Hippocampal formation (tissue), 2 donors: ENCODE measurements at regions not wholly inside any gene's neighbourhood (a gene's known extent, or its start where the extent isn't known, plus 50 kb on each side); places are given as distances from the start of the nearest gene placed in this dataset.

Experiments used
- DNase-seq, 2 donors: peaks; one replicate each; lab custom pipeline; 2025; lab: John Stamatoyannopoulos, UW

- DNase-seq: no peak
Measured at GRCh38 chr3:117454908-117455307, 745.3 kb downstream of the TUSC7 start.

DNA sequence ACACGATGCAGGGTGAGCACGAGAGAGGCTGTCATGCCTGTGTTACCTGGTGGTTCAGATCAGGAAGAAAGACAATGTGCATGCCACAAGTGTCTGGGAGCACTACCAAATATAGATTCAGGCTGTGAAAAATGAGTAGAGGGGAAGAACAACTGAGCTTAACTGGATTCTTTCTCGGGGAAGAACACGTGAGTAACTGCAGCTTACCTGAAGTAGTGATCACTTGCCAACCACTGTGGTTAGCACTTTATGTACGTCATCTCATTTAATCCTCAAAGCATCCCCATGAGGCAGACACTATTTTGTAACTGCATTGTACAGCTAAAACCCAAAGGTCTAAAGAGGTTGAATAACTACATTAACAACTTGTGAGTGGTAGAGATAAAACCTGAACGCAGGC is 746.2 kb downstream of the TUSC7 start:
- DNase-seq: no peak

GRCh38 chr3:117463276-117464115 is 753.9 kb downstream of the TUSC7 start:
- no peak for DNase-seq

DNA sequence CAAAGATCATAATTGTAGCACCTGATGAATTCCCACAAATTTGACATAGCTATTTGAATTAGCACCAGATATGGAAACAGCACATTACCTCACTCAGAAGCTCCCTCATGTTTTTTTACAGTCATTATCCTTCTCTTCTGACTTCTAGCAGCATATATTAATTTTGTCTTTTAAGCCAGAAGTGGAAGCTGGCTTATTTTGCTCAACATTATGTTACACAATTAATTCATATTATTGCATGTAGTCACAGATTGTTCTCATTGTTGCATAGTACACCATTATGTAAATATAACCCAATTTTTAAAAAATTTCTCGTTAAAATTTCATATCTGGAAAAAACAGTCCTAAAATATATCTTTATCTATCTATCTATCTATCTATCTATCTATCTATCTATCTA is 762.3 kb downstream of the TUSC7 start:
- no peak for DNase-seq

- DNase-seq: no peak
Measured at GRCh38 chr3:117473981-117474538, 764.5 kb downstream of the TUSC7 start.

DNA sequence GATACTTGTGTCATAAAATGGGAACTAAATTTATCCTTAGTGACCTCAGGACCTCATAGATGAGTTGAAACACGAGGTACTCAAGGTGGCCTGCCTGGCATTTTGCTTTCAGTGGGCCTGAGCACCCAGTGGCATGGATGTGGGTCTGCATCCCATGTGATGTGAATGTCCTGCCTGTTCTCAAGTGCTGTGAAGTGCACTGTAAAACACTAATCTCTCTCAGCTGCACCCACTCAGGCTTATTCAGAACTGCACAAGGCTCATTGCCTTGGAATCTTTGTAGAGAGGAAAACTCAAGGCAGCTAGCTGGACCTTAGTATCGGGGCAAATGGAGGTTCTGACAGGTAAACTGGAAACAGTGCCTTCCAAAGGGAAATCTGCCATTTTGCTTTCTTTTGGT is 767.0 kb downstream of the TUSC7 start:
- no peak for DNase-seq

DNA sequence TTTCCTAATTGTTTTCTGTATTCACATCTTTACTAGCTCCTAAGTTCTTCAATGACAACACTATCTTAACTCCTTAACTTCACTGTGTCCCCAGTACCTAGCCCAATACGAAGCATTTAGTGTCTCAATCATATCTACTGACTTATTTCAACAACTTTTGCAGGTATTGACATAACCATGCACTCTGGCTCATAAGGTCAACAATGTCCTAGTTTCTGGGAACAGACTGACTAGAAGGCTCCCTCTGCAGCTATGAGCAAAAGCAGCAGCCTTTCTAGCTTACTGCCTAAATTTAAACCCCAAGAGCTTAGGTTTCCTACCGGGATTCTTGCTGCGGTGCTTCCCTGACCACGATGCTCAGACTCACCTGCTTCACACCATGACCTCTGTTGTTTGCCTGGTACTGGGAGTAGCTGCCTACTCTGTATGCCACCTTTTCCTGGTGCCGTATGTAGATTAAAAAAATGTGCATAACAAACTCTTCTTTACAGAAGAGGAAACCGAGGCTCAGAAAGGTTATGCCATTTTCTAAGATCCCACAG is 767.7 kb downstream of the TUSC7 start:
- DNase-seq: no peak

- DNase-seq: no peak
Measured at GRCh38 chr3:117479095-117479494, 769.5 kb downstream of the TUSC7 start.

DNA sequence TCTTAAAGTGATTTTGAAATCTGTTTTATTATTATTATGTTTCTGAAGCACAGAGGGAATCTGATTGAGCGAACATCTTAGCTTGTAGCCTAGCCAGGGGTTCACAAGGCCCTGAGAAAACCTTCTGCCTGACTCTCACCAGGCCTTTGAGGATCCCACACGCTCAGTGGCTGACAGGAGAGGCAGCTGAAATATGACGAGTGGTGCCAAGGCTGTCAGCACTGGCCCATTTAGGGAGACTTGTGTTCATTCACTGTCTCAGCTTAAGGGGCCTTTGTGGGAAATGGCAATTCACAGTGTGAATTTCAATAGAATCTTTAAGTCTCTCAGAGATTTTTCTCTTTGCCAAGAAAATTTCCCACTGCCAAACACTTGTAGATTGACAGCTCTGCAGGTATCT is 770.9 kb downstream of the TUSC7 start:
- peak in 1 of 2 donors; percentile 24 for DNase-seq

- no peak for DNase-seq
Measured at GRCh38 chr3:117480972-117481371, 771.4 kb downstream of the TUSC7 start.

- DNase-seq: no peak
Measured at GRCh38 chr3:117483839-117484238, 774.3 kb downstream of the TUSC7 start.

GRCh38 chr3:117485841-117486240 is 776.3 kb downstream of the TUSC7 start:
- DNase-seq: no peak

DNA sequence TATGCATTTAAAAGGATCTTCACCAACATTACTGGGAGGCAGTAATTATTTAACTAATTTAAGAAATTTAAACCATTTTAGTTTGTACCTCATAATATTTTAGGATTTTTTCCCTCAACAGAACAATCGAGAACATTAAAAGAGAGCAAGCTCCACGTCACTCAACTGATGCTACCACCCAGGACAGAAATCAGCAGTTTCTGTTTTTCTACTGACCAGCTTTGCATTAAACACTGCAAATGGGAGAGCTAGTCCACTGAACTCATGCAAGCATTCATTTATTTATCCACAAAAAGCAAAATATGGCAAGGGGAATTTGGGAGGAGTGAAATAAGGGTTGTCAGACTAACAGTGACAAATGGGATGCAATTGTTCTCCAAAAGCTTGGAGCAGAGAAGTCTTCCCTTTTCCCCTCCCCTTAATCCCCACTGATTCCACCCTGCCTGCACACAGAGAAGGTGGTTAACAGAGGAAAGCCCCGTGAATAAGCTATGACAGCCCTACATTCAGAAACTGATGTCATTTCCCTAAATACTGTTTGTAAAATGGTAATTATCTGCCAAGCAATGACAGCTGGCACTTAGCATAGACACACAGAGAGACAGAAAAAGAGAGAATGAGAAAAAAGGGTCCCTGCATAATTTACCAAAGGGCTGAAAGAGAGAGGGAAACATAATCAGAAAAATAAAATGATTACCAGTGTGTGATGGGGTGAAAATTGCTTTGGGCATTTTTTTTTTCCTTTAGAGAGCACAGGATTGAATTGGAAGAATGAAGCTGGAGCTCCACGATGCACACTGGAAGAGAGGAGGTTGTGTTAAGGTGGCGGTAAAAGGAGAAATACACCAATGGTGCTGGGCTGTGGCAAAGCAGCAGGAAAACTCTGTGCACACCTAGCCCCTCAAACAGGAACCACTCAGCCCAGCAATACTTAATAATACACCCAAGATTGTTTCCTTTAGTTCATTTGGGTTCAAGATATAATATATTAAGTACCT is 777.4 kb downstream of the TUSC7 start:
- peak in 1 of 2 donors; percentile 15 for DNase-seq

- no peak for DNase-seq
Measured at GRCh38 chr3:117488983-117489382, 779.4 kb downstream of the TUSC7 start.

GRCh38 chr3:117489663-117490079 is 780.1 kb downstream of the TUSC7 start:
- no peak for DNase-seq

DNA sequence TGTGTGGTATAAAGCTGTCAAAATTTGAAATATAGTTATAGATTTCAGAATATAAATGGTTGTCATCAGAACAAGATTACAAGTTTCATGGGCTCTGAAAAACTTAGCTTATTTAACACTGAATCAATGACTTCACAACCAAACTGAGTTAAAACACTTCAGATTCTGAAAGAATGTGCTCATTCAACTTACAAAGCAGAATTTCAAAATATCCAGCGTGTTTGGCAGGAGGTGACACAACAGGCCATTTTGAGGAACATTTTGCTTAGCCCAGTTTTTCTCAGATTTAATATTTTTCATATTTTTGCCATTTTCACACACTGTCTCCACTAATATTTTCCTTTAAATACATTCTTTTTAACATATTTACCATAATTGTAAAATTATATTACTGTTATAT is 781.1 kb downstream of the TUSC7 start:
- DNase-seq: no peak

DNA sequence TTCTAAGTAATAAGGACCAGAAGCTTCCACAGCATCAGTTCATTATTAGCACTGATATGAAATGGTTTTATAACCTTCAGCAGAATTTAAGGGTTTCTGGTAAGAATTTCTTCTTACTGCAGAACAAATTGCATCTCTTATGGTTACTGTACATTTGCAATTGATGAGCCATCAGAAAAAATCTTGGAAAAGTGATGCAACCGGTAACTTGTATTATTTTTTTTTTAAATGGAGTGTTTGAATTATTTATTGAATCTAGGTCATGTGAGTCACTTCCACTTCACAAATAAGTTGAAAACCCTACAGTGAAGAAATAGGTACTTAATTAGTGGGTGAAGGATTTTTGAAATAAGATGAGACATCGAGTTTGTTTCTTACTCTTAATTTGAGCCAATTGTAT is 786.0 kb downstream of the TUSC7 start:
- DNase-seq: no peak

DNA sequence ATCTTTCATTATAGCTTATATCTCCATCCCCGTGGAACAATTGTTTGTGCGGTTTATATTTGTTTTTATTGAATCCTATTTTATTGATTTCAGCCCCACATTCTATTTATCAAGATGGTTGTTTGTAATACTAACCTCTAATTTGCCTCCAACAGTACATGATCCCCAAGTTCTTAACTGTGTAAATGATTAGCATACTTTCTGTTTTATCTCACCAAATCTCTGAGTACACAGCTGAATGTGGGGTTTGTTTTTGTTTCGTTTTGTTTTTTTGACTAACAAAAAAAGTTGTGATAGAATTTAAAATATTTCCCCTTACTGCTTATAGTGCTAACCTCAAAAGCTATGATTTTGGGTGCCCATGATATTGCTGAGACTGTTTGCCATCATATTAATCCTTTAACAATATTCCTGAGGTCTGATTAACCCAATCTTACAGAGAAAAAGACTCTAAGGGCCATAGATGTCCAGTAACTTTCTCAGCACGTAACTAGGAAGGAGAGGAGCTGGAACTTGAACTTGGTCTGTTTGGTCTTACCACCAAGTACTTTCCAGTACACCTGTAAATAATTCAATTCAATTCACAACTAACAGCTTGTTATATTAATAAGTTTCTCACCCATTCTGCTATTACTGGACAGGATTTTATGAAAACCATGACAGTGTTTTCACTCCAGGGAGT is 789.8 kb downstream of the TUSC7 start:
- no peak for DNase-seq

DNA sequence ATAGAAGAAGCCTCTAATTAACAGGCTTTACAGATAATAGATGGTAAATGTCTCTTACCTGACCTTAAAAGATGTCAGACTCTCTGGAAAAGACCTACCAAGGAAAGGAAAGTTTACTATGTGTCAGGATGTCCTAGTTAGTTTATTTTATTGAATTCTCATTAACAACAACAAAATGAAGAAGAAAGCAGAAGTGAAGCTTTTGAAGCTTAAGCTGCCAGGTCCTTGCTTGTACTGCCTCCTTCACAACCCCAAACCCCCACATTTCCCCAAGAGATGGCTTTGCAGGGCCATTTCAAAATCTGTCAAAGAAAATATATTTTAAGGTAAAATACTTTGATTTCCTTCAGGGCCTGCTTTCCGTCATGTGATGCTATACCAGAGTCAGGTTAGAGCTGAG is 798.4 kb downstream of the TUSC7 start:
- no peak for DNase-seq

DNA sequence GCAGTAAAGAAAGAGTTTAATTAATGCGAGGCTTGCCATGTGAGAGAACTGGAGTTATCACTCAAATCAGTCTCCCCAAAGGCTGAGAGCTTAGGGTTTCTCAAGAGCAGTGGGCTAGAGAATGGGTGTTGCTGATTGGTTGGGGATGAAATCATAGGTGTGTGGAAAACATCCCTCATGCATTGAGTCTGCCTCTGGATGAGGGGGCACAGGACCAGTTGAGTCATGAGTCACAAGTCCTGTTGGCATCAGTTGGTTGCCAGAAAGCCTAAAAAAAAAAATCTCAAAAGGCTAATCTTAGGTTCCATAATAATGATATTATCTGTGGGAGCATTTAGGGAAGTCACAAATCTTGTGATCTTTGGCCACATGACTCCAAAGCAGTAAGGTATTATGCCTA is 800.3 kb downstream of the TUSC7 start:
- DNase-seq: no peak

GRCh38 chr3:117510396-117510795 is 800.8 kb downstream of the TUSC7 start:
- DNase-seq: no peak

DNA sequence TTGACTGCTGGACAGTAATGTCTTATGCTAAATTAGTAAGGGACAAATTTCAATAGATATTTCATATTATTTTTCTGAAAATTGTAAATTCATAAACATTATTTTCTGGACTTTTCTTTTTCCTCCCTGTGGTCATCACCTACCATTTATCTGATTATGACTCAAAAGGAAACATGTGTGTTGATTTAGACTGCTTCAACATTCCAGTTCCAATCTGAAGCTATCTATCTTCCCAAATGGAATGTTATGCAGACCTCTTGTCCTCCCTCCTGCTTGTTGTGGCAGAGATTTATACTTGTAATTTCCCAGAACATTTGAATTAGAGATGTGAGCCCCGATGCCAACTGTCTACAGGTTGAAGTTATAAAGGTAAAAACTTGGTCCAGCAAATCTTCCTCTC is 803.4 kb downstream of the TUSC7 start:
- DNase-seq: no peak
